ENCODE measurements at regions not wholly inside any gene's neighbourhood (a gene's known extent, or its start where the extent isn't known, plus 50 kb on each side); places are given as distances from the start of the nearest gene placed in this dataset.

DNA sequence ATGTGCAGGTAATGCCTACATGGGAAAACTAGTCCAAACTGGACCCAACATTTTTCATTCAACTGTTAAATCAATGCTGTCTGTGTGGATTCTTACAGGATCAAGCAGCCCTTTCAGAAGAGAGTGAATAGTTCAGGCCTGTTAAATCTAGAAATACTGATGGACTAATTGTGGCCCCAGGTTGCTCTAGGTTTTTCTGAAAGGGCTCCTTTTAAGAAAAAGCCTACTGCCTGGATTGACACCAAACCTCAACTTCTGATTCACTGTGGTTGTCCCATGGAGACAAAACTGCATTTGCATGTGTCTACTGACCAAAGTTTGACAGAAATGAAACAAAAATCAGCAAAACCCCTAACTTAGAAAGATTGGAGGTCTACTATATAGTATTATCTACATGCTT lies 437.0 kb downstream of the KLF12 start:
- no peak for DNase-seq

DNA sequence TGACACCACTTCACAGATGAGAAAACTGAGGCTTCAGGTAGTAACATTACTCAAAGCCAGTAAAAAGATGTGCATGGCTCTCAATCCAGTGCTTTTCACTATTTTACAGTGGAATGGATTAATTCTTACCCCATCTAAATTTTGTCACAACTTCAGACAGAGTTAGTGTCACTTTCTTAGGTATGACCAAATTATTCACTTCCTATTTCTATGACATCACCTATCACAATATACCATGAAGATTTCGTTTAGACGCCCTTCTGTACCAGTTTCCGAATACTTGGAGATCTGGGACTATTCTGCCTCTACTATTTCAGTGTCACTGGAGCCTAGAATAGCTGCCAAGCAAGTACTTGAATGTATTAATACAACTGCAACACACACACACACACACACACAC lies 437.5 kb downstream of the KLF12 start:
- no peak for DNase-seq

DNA sequence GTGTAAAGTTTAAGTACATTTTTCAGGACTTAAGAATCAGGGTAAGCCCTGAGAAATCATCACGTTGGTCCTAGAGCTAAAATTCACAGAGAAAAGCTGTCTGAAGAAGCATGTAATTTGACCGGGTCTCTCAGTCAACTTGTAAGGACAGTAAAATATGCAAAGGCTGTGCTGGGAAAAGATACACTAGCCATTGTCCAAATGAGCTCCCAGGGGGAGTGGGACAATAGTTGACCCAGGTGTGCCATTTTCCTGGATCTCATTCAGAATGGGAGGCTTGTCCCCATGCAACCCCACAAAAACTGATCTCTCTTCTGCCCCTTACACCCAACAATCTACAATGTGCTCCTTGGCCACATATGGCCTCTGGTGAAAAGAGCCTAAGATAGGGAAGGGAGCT lies 437.9 kb downstream of the KLF12 start:
- no peak for DNase-seq

DNA sequence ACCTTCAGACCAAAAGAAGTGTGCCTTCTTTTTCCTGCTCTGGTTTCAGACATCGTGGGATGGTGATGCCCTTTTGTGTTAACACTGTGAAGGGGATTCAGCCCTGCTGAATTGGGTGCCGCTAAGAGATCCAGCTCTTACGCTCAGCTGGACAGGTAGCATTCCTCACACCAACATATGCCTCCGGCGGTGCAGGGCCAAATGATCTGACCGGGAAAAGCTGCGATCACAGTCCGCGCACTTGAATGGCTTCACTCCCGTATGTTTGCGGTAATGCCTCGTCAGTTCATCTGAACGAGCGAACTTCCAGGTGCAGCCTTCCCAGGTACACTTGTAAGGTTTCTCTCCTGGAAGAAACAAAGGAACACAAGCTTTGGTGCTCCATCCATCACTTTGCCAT lies 438.9 kb downstream of the KLF12 start:
- no peak for DNase-seq

DNA sequence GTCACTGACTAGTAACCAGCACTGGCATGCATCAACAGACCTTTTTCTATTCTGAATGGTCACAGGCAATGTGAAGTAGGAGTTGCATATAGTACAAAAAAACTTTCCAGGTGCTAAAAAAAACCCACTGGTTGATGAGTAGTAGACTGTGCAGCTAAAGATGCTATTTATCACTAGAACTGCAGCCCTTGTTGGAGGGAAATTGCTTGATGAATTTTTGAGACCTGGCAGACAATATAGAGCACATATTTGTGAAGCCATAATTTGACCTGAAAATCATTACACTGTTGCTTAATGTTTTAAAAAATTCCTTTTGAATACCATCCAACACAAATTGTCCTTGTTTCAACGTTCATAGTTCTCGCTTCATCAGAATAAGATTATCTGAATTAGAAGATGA lies 441.0 kb downstream of the KLF12 start:
- DNase-seq, result no peak

DNA sequence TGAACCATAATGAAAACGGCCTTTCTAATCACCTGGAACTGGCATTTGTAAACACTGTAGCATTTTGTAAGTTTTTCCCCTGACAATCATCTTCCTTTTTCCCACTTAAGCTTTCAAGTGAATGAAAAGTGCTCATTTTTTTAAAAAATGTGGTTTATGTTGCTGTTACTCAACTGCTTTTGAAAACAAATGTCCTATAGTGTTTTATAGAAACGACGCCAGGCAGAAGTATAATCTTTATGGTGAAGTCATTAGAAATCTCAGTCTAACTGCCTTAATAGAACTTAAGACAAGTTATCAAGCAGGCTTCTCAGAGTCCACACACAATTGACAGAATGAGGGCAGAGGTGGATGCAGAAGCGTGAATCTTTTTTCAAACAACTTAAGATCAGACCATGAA lies 442.3 kb downstream of the KLF12 start:
- DNase-seq, result no peak

DNA sequence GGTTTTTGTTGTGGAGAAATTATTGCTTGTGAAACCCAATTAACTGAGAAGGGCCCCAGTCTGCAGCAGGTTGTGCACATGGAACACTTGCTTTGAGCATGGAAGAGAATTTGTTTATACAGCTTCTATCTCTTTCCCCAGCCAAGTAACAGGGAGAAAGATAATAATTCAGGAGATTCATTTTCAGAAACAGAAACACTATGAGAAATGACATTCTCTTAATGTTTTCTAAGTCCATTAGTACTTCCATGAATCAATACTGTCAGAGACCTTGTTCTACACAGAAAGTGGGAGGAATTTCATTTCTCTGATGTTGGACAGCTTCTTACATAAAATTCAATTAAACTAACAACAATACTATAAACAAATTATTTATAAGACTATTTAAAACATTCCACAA lies 446.3 kb downstream of the KLF12 start:
- no peak for DNase-seq

DNA sequence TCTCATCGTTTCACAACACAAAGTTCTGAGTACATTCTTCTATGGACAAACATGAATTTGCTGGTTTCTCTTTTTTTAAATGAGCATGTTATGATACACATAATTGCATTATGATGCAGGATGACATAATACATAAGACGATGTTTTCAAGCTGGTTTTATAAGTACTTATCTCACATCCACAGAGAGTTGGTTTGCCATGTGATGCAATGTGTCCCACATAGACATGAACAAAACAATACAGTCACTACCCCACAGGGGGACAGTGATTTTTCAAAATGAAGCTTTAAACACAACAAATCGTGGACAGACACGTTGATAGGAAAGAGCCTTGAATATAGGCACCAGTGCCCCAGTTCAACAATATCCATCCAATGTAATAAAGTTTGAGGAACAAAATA lies 447.1 kb downstream of the KLF12 start:
- DNase-seq, result no peak

DNA sequence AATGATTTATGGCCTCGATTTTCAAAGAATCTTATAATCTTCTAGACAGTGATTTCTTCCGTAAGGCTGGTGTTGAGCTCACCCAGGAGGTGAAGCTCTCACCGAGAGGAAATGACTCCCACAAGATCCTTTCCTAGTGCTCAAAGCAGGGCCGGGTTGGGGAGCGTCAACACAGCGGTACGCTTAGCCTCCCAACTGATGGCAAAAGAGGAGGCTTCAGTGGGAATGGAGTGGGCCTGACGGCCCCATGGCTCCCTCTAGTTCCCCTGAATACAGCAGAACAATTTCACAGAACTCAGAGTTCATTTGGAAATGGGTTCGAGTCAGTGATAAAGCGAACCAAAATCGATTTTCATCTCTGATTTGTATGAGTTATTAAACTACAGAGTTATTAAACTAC lies 449.5 kb downstream of the KLF12 start:
- no peak for DNase-seq

DNA sequence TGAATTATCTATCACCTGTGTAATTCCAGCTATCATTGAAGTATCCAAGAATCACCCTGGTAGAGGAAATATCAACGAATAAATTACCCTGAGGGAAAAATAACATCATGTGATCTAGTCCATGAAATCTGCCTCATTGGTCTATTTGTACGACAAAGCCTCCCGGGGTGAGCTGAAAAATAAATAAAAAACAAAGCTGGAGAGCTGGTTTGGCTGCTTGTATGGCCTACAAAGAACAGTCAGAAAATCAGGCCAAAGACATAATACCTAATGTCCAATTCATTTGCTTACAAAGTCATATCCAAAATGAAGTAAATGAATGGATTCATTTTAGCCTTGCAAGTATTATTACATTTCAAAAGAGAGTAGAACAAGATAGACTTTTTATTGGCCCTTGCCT lies 449.9 kb downstream of the KLF12 start:
- no peak for DNase-seq

DNA sequence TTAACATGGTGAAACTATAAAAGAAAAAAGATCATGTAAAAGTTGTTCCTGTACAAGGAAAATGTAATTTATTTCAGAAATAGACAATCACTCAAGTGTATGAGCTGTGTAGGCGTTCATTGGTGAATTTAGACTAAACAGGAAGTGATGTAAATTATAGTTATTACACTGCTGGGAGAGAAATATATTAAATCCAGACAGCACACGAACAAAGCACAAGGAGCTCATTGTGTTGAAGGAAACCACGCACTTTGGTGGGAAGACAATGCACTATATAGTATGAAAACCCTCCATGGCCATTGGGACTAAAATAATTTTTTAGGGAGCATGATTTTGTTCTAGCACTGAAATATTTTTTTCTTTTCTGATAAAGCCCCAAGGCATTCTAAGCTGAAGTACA lies 450.5 kb downstream of the KLF12 start:
- DNase-seq, result no peak

DNA sequence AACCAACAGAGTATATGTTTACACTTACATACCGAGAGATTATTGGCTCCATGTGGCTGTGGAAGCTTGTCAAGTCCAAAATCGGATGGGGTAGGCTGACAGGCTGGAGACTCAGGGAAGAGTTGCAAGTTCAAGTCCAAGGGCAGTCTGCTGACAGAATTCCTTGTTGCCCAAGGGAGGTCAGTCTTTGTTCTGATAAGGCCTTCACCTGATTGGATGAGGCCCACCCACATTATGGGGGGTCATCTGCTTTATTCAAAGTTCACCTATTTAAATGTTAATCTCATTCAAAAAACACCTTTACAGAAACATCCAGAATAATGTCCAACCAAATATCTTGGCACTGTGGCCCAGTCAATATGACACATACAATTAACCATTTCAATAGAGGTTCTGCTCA lies 452.4 kb downstream of the KLF12 start:
- DNase-seq, result no peak

DNA sequence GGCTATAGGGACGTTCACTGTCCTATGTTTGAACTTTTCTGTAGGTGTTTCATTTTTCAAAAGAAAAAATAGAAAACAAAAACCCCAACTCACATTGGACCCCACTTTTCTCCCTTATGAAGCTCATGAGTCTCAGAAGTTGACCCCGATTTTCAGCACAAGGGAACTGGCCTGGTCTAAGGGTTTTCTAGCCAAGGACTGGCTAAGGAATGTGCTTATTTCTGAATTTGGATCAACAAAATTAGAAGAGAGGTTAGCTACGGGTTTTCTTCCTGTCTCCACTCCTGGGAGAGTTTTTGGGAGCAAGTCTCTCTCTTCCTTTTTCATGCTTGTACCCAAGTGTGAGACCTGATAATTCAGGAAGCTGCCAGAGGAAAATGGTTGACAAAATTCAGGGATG lies 453.2 kb downstream of the KLF12 start:
- no peak for DNase-seq

DNA sequence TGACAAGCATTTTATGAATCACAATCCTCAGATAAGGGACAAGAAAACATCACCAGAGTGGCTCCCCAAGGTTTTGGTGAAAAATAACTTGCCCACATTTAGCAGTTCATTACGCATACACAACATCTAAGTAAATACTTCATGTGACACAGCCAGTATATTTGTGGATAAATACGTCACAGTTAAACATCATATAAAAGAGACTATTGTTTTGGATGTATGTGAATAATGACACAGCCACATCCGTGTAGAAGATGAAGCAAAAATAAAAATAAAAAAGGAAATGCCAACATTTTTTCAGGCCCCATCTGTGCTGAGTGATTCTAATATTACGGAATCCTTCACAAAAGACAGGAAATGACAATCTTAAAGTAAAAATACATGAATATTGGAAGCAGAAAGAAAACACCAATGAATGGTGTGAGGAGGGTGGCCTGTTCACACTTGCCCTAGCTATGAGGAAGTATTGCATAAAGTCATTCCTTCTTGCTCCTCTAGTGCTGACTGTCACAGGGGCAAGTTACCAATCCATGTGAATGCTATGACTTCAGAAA lies 457.1 kb downstream of the KLF12 start:
- DNase-seq, result no peak

DNA sequence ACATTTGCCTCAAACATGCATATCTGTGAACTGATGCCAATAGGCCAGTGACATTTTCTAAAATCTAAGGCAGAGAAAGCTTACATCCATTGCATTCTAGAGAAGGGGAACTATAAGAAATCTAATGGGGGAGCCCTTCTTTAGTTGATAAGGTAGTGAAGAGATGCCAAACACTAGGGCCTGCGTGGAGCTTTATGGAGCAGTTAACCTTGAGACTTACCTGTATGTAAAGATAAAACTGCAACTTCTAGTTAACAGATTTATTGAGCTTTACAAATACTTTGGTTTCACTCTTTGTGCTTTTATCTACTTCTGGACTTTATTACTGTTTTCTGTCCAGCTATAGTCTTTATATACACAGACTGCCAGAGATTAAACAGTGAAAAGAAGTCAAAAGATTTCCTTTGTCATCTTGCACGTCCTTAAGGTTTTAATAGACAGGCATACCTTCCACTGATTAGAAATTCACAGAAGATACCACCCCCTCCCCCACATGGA lies 457.6 kb downstream of the KLF12 start:
- DNase-seq, result no peak

DNA sequence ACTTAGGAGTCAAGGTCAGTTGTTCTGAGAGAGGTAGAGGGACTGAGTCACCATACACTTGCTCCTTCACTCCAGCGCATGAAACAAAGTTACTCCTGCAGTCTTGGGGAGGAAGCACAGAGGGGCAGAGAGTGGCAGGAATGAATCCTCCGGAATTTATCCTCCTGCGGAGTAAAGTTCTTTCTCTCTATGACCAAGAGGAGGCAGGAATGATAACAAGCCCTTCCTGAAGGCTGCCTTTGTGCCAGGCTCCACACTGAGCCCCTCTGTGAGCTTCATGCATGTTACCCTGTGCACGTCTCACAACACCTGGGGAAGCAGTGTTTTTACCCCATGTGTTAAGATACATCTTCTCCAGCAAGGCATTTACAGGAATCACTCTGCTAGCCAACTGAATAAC lies 458.4 kb downstream of the KLF12 start:
- DNase-seq, result no peak

DNA sequence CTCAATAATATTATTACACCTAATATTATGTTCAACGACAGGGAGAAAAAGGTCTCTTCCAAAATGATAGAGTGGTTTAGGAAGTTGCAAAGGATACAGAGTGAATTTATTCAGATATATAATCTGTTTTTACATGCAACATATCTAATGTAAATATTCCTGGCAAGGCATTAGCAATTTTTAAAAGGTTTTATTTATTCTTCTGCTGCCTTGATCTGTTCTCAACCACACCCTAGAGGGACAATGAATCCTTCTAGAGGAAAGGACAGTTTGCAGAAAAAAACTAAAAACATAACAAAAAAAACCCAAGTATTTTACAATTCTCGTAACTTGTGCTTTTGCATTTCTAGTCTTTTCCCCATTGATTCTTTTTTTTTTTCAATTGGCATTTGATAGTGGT lies 459.6 kb downstream of the KLF12 start:
- DNase-seq, result no peak

DNA sequence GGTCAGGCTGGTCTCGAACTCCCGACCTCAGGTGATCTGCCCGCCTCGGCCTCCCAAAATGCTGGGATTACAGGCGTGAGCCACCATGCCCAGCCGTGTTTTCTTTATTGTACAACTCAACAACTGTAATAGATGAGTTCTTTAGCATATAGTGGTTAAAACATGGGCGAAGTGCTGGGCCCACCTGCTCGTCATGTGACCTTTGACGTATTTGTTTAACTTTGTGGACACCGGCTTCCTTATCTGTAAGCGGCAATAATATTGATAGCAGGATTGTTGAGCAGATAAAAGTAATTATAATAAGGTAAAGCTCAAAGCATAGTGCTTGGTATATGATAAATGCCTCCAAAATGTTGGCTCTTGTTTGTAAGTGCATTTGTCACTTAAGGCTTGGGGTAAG lies 460.3 kb downstream of the KLF12 start:
- DNase-seq, result no peak

DNA sequence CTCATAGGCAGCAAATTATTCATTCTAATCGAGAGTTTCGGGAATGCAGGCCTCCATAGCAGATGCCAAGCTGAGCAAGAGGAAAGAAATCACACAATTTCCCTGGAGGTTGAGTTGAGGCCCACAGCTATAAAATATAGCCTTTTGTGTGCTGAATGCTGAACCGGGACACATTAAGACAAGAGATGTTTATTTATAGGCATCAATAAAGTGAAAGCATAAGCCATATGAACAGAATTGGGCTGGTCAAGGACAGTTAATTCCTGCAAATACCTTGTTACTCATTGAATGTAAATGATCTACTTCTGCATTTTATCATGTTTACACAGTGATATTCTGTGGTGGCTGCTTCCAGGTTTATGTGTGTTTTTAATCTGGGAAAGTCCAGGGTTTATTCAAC lies 461.7 kb downstream of the KLF12 start:
- DNase-seq, result no peak

DNA sequence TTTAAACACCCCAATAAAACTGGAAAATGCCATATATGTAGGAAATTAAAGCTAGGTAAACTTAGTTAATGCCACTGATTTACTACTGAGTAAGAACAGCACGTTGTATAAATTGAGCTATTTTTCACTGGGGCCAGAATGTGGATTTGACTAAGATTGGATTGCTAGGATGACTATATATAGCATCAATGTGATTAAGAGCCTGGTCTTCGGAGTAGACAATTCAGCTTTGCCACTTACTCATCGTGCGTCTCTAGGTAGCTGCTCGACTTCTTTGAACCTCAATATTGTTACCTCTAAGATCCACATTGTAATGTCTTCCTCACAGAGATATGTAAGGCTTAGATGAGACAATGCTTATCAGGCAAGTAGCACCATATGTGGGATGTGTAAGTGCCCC lies 462.5 kb downstream of the KLF12 start:
- DNase-seq, result no peak

DNA sequence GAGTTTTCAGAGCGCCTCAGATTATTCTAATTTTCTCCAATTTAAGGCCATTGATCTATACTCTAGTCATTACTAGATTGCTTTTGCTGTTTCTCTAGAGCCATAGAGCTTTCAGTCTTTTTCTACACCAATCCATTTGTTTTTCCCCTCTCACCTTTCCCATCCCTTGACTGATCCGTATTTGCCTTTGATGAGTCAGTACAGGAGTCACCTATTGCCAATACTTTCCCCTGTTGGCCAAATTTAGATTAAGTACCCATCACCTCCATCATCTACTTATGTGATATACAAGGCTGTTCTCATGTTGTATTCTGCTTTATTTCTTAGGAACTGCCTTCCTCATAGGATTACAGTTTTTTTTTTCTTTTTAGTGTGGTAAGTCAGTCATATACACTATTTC lies 463.2 kb downstream of the KLF12 start:
- DNase-seq, result no peak

DNA sequence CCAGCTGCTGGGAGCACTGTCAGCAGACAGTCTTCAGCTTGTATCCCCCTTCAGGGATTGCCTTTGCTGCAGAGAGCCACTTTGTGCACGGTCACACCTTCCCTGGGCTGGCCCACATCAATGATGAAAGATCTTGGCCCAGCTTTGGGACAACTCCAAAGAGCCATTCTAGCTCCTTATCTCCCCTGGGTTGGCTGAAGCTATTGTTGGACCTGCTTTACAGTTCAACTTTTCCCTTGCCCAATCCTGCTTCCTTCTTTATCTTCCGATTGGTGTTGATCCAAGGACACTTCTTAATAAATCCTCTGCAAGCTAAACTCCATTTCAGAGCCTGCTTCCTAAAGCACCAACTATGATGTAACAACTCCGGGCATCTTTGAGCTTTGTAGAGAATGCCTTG lies 466.4 kb downstream of the KLF12 start:
- DNase-seq, result no peak

DNA sequence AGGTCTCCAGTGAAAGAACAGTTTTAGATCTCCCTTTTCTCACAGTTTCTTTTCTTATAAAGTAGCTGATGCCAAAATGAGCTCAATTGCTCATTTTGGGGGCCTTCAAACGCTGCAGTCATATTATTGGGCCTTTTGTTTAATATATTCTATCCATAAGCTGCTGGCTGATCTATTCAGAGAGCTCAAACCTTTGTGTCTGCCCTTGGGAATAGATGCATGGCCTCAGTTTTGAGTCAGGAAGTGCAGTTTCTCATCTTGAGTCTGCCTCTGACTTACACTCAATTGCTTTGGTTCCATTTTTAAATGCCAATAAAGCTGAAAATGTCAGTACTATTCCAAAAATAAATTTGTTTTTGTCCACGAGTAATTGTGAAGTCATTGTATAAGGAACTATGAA lies 468.9 kb downstream of the KLF12 start:
- no peak for DNase-seq

DNA sequence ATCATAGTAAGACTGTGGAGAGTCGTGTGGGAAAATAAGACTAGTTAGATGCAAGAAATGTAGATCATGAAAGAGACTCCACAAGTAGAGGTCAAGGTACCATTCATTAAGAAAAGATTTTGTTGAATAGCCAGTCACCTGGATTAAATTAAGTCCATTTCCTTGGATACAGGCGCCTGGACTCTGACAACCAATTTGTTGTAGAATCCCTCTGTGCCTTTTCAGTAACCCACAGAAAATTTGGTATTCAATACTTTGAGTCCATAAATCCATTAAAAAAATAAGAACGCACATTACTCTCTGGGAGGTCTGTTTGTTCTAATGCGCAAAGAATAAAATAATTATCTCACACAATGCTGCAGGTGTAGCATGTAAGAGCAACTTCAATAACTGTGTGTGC lies 469.4 kb downstream of the KLF12 start:
- DNase-seq, result no peak

DNA sequence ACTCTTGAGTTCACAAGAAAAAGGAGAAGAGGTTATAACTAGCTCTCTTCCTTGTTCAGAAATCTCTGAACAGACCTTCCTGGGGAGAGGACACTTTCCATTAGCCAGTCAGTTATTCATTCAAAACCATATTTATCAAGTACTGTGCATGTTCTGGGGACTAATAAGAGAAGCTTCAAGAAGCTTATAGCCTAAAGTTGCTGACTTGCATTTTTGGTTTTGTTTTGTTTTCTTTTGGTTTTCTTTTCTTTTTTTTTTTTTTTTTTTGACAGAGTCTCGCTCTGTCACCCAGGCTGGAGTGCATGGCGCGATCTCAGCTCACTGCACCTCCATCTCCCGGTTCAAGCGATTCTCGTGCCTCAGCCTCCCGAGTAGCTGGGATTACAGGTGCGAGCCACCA lies 471.4 kb downstream of the KLF12 start:
- DNase-seq, result no peak
